HG02798 (cell line): ENCODE measurements at regions not wholly inside any gene's neighbourhood (a gene's known extent, or its start where the extent isn't known, plus 50 kb on each side); places are given as distances from the start of the nearest gene placed in this dataset.
A peak's percentile ranks its signal among the peaks of the same experiment; 100 is the strongest.

Source experiments
- ATAC-seq: cut with Tn5 transposase; IDR thresholded peaks from one replicate; pipeline ENCODE4 v1.9.1; 2021; ENCODE audit warnings: mild to moderate bottlenecking; ENCODE audit not compliant: unreplicated experiment, poor library complexity

DNA sequence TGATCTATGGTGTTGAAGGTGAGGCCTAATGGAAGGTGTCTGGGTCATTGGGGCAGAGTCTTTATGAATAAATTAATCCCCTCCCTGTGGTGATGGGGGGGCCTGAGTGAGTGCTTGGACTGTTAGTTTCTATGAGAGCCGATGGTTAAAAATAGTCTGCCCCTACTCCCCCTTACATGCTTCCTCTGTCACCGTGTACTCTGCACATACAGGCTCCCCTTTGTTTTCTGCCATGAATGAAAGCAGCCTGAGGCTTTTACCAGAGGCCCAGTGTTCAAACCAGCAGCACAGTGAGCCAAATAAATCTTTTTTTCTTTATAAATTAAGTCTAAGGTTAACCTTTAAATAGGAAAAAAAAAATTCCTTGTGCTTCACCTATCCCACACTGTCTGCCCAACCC lies 657.0 kb downstream of the AMY1C start:
- no peak for ATAC-seq

DNA sequence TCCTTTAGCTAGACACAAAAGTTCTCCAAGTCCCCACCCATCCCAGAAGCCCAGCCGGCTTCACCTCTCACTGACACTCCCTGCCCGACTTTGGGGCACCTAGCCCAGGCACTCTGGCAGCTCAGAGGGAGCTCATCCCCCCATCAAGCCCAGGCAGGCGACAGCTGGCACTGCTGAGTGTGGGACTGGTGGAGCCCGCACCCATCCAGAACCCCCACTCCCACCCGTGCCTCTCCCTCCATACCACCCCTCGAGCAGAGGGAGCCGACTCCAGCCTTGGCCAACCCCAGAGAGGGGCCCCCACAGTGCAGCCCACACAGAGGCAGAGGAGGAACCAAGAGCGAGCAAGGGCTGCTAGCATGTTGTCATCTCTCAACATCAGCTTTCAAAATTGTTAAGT lies 658.6 kb downstream of the AMY1C start:
- ATAC-seq, result no peak

DNA sequence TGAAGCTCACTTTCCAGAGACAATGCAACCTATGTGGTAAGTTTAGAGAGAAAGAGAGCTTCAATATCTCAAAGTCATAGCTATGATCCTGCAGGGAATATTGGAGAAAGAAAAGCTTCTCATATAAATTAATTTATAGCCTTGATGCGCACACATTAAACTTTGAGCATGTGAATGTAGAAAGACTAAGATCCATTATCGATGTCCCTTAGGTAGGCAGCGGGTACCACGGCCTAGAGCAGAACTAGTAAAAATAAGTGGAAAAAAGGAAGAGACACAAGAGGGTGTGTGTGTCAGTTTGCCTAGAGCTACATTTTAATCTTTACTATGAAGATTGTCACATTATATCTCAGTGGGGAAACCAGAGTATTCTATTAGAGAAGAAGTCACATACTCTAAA lies 685.6 kb downstream of the AMY1C start:
- no peak for ATAC-seq

DNA sequence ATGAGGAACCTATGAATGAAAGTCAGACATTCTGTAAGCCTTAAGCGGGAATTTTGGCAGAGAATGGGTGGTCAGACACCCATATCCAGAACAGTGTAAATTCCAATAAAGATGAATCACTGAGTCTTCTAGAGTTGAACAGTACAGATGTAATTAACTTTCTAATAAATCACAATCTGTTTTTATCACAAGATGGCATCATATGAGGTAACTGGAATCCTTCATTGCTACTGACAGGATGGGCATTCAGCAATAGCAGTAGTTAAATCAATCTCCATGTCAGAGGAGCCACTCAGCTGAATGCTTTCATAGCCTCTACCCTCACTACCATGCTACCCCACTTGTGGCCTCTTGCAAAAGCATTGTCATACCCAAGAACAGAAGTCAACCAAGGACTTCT lies 690.3 kb downstream of the AMY1C start:
- no peak for ATAC-seq

DNA sequence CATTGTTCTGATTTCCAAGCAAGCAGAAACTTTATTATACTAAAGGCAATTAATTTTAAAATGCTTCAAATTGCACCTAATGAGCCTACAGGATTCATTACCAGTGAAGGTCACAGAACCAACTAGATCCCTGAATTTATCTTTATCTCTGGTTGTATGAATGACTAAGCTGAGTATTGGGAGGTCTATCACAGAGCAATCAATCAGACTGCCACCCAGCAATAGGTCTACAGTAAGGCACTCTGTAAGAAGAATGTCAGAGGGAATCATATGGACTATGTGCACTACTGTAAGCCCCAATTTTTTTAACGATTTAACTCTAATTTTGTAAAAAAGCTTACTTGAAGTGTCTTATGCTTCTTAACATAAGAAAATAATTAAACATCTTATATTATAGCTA lies 707.0 kb downstream of the AMY1C start:
- no peak for ATAC-seq

DNA sequence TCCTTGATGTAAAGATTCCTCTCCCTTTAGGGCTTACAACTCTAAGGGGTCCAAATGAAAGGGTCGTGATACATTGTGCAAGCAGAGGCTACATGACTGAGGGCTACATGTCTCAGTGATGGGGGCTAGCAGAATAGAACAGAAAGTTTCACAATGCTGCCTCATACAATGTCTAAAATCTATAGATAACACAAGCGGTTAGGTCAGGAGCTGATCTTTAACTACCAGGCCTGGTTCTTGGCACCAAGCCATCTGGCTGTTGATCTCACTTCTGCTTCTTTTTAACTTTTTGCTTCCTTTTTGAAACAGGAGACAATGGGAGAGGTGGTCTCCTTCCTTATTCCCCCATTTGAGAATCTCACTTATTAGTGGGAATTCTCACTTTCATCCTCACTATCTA lies 710.2 kb downstream of the AMY1C start:
- no peak for ATAC-seq

DNA sequence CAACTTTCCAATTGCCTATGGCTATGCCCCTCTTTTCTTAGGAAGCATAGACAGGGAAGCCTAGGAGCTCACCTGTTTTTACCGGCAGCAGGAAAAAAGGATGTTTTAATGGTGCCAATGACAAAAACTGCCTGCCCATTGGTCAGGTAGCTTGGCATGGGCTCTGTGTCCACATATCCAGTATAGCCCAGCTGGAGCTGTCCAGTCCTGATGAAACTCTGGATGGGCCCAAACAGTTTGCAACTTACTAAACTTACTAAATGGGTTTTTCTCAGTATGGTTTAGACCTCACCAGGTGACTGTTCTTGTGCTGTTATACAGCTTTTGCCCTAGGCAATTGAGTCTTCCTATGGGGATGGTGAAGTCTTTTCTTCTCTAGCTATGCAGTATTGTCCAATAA lies 711.2 kb downstream of the AMY1C start:
- no peak for ATAC-seq

DNA sequence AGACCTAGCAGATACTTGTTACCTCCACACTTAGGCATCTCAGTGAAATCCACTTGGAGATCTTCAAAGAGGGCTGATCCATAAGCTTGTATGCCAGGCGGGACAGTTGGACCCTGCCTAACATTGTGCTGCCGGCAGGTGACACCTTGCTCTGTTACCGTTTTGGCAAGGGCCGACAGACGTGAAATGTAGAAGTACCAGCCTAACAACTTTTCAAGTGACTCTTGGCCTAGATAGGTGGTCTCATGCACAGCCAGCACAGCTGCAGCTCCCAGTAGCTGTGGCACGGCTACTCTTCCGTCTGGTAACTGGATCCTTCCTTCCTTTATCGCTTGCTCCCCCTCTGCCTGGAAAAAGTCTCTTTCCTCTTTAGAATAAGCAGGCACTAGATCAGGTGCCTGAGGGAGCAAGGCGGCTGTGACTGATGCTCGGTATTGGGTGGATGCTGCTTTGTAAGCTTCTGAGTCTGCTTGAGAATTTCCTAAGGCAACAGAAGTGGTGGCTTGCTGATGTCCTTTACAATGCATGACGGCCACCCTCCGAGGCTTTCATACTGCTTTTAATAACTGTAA lies 713.5 kb downstream of the AMY1C start:
- ATAC-seq, result no peak

DNA sequence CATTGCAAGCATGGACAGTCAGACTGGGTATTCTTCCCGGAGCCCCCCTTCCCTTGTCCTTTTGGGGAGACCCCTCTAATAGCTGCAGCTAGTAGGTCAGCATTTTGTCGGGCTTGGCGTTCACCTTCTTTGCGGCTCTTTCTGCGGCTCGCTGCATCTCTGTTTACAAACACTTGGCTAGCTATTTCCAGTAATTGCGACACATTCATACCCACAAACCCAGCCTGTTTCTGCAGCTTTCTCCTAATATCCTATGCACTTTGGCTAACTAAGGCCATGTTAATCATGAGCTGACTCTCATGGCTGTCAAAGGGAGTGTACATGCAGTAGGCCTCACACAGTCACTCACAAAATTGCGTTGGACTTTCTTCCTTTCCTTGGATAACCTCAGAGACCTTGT lies 716.4 kb downstream of the AMY1C start:
- no peak for ATAC-seq

DNA sequence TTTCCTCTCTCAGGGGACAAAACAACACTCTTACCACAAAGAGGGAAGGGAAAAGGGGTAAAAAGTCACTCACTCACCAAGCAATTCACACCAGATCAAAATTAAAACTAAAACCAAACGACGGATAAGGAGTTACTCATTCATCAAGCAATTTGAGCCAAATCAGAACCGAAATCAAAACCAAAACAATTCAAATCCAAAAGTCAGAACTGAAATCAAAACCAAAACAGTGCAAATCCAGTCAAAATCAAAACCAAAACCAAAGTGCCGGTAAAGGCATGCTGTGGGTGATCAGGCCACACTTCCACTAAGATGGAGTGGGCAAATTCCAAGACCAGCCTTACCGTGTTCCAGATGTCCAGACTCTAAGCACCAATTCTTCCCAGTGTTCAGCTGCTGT lies 717.9 kb downstream of the AMY1C start:
- ATAC-seq, result peak; percentile 55

DNA sequence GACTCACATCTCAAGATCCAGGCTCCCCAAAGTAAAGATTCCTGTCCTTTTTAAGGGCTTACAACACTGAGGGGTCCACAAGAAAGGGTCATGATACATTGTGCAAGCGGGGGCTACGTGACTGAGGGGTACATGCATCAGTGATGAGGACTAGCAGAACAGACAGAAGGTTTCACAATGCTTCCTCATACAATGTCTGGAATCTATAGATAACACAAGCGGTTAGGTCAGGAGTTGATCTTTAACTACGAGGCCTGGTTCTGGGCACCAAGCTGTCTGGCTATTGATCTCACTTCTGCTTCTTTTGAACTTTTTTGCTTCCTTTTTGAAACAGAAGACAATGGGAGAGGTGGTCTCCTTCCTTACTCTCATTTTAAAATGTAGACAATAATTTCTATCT lies 718.6 kb downstream of the AMY1C start:
- ATAC-seq, result no peak

DNA sequence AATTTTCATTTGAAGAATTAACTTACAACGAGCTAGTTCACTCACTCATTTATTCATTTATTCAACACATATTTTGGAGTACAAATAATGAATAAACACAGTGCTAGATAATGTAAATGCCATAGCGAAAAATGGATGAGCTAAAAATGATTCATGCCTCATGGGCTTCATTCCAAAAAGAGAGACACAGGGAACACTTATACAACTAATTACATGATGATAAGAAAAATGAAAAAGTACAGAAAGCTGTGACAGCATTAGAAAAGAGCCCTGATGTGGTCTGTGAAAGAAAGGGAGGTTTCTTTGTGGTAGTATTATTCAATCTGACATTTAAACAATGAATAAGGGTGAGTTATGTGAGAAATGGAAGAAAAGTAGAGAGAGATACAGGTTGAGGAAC lies 726.4 kb downstream of the AMY1C start:
- ATAC-seq, result no peak

DNA sequence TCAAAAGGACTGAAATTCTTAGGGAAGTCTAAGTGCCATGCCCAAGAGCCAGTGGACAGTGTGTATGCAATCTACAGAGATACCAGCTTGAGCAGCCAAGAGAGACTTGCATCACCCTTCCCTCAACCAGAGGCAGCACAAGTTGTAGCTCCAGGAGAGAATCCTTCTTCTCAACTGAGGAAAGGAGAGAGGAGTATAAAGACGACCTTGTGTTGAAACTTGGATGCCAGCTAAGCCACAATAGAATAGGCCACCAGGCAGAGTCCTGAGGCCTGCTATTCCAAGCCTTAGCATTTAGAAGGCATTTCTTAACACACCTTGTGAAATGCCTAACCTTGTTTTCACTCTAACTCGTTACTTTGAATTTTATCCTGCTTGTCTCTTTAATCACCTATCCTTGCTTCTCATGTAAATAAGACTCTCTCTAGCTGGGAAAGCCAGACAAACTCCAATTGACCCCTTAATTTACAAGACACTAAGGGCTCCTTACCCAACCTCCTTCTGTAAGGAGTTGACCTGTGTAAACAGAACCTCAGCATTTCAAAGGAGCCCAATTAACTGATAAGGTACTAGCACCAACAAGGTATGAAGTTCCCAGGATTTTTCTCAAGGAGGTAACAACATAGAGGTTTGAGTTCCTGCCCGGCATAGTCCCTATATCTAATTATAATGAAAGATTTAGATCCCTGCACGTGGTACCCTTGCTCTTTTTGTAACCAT lies 738.8 kb downstream of the AMY1C start:
- ATAC-seq, result no peak

DNA sequence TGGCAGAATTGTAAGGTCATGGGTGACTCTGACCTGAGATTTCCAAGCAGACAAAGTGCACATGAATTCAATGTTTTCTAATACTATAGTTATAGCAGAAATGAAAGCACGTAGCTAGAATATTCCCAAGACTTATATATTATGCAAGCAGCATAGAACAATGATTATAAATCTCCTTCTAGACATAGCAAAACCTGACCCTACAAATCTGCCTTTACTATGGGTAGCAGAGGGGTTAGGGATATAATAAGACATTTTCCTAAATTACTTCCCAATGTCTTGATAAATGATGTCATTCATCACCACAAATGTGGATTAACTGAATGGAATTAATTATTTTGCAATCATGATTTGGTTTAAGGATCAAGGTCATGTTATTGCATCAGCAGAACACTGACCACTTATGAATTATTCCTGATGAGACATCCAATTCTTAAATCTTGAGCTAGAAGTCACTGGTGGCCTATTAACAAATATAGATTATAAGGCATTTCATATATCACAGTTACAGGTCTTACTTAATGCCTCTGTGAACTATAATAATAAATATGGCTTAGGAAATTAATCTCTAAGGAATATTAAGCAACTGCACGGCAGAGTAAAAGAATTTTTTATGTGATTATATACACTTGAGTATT lies 776.6 kb downstream of the AMY1C start:
- no peak for ATAC-seq

DNA sequence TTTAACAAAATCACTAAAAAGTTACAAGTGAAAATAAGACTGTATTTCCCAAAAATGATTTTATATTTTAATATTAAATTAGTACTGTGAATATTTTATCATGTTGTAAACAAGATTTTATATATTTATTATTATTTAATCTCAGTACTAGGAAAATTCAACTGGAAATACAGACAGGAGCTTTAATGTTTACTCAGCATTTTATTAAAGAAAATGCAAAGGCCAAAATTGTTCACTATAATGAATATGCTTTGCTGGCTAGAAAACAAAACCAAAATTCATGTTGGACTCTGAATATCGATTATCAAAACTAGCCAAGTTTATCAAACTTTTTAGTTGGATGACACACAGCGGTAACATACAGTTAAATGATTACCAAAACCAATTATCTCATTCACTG lies 782.3 kb downstream of the AMY1C start:
- no peak for ATAC-seq

DNA sequence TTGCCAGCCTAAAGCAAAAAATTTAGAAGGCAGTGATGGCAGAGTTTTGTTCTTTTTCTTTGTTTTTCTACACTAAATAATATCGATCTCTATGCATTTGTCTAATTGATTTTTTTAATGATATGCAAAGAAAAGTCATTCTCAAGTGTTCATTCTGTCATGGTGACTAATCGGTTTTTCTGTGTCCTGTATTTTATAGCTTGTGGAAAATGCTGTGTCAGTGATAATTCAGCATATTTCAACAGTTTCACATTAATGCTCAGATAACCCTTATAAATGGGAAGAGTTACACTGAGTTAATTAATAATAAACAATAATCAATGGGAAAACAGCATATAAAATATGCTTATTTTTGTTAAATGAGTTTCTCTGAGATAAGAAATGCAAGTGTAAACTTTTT lies 824.9 kb downstream of the AMY1C start:
- ATAC-seq, result no peak

DNA sequence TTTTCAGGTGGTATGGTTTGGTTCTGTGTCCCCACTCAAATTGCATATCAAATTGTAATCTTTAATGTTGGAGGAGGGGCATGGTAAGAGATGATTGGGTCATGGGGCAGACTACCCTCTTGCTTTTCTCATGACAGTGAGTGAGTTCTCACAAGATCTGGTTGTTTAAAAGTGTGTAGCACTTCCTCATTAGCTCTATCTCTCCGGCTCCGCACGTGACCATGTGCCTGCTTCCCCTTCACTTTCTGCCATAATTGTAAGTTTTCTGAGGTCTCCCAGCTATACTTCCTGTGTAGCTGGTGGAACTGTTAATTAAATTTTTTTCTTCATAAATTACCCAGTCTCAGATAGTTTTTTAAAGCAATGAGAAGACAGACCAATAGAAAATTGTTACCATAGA lies 843.2 kb downstream of the AMY1C start:
- ATAC-seq, result no peak

DNA sequence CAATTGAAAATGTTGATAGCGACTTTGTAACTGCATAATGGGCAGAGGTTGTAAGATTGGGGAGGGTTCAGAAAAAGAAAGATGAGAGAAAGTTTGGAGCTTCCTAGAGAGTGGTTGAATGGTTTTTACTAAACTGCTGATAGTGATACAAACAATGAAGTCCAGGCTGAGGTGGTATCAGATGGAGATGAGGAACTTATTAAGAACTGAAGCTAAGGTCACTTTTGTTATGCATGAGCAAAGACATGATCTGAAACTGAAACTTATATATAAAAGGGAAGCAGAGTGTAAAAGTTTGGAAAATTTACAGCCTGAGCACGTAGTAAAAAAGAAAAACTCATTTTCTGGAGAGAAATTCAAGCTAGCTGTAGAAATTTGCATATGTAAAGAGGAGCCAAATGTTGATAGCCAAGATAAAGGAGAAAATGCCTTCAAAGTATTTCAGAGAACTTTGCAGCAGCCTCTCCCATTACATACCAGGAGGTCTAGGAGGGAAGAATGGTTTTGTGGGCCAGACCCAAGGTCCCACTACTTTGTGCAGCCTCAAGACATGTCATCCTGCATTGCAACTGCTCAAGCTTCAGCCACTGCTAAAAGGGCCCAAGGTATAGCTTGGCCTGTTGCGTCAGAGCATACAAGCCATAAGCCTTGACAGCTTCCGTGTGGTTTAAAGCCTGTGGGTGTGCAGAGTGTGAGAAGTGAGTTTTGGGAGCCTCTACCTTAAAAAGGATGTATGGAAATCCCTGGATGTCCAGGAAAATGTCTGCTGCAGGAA lies 843.9 kb downstream of the AMY1C start:
- no peak for ATAC-seq

DNA sequence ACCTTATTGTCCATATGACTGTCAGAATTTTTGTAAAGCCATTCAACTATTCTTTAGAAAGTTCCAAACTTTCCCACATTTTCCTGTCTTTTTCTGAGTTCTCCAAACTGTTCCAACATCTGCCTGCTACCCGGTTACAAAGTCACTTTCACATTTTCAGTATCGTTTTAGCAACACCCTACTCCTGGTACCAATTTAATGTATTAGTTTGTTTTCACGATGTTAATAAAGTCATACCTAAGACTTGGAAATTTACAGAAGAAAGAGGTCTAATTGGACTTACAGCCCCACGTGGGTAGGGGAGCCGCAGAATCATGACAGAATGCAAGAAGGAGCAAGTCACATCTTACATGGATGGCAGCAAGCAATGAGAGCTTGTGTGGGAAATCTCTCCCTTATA lies 867.8 kb downstream of the AMY1C start:
- ATAC-seq, result no peak

DNA sequence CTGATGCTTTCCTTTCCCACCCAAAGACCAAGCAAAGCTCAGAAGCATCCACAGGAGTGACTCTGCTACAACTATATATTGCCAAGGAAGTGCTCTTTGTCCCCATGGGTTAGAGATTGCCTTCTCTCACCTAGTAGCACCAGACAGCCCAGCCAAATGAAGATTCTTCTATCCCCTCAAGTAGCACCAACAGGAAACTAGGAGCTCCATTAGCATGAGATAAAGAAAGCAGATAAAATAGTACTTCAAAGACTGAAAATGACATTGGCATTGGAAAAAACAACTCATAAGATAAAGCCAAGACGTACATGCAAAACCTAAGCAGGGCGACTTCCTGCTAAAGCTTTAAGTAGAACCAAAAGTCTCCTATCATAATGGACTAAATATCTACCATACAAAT lies 871.5 kb downstream of the AMY1C start:
- ATAC-seq, result no peak

DNA sequence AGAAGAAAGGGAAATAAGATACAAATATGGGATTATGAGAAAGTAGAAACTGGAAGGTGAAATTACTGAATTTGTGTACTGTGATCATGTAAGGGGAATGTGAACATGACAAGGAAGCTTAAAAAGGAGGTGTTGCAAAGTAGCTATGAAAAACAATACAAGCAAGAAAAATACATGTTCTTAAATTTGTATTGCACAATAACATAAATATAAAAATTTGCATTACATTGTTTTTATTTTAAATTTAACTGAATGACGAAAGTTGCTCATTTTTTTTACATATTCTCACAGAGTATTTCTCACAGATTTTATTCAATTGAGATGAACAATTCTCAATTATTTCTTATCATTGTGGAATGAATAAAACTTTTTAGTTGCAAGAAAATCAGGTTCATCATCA lies 874.8 kb downstream of the AMY1C start:
- ATAC-seq, result no peak
